ENCODE measurements at regions not wholly inside any gene's neighbourhood (a gene's known extent, or its start where the extent isn't known, plus 50 kb on each side); places are given as distances from the start of the nearest gene placed in this dataset.

DNA sequence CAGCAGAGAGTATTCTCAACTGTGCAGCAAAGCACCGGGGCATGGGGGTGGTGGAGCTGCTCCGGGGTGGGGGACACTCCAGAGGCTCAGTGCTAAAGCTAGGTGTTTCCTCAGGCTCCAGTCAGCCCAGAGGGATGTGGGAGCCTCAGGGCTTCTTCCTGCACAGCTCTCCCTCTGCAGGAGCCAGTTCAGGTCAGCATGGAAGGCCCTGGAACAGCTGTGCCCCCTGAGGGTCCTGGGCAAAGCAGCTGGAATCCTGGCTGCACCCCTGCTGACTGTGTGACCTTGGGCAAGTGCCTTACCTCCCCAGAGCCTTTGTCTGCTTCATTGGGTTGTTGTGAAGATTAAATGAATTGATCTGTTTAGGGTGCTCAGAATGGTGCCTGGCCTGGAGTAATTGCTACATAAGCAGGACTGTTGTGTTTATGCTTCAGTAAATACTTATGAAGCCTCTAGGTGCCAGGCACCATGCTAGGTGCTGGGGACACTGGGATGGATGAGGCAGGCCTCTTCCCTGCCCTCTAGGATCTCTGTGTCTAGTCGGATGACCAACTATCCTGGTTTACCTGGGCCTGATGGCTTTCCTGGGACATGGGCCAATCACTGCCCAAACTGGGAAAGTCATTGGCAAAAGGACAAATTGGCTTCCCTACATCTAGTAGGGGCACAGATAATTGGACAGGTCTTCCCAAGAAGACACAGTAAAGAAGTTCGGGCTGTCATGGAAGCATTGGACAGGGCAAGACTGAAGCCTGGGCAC lies 64.2 kb upstream of the LCTL start:
- H3K4me3 ChIP-seq (ENCODE audit: control insufficient read depth, low read depth, low read length): no peak overlapping the region
- TF ChIP-seq, protein P1, sequence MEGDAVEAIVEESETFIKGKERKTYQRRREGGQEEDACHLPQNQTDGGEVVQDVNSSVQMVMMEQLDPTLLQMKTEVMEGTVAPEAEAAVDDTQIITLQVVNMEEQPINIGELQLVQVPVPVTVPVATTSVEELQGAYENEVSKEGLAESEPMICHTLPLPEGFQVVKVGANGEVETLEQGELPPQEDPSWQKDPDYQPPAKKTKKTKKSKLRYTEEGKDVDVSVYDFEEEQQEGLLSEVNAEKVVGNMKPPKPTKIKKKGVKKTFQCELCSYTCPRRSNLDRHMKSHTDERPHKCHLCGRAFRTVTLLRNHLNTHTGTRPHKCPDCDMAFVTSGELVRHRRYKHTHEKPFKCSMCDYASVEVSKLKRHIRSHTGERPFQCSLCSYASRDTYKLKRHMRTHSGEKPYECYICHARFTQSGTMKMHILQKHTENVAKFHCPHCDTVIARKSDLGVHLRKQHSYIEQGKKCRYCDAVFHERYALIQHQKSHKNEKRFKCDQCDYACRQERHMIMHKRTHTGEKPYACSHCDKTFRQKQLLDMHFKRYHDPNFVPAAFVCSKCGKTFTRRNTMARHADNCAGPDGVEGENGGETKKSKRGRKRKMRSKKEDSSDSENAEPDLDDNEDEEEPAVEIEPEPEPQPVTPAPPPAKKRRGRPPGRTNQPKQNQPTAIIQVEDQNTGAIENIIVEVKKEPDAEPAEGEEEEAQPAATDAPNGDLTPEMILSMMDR (conservative IDR thresholded peaks at IDR 0.05; ENCODE audit: control insufficient read depth, insufficient read depth, low read depth, low read length): no peak
- DNase-seq (ENCODE audit: low read depth): no peak

- H3K4me3 ChIP-seq (ENCODE audit: control insufficient read depth, low read depth, low read length): no peak overlapping the region
- TF ChIP-seq, protein P1 (conservative IDR thresholded peaks at IDR 0.05; ENCODE audit: control insufficient read depth, insufficient read depth, low read depth, low read length): no peak
- no peak for DNase-seq (ENCODE audit: low read depth)
These were observed 65.1 kb upstream of the LCTL start for GRCh38 chr15:66630801-66631351.

DNA sequence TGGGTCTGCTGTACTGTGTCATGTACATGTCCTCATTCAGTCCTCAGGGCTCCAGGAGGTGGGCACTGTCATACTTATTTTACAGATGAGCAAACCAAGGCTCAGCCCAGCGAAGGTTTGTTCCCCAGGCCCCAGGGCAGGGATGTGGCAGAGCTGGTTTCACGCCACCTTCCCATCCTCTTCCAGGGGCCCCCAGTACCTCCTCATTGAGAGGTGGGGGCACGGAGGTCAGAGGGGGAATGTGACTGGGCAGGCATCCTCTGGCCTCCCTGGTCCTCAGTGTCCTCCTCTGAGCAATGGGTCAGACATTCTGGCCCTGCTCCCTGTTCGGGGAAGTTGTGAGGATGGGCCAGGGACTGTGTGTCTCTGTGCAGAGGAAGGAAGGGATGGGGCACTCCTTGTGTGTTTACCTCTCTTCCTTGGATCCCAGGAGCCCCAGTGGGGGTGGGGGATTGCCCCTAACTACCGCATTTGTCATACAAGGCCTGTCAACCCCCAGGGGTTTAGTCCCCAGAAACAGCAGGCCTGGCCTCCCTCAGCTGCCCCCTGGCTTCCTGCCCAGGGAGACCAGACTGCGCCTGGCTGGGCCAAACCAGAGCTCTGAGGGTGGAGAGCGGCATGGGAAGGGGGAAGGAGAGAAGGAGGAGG lies 65.9 kb upstream of the LCTL start:
- H3K4me3 ChIP-seq (ENCODE audit: control insufficient read depth, low read depth, low read length): no peak overlapping the region
- TF ChIP-seq, protein P1 (conservative IDR thresholded peaks at IDR 0.05; ENCODE audit: control insufficient read depth, insufficient read depth, low read depth, low read length): no peak
- DNase-seq (ENCODE audit: low read depth): no peak

GRCh38 chr15:66633041-66633937 lies 67.5 kb upstream of the LCTL start:
- no peak for DNase-seq (ENCODE audit: low read depth)
- TF ChIP-seq, protein P1 (conservative IDR thresholded peaks at IDR 0.05; ENCODE audit: control insufficient read depth, insufficient read depth, low read depth, low read length): no peak
- H3K4me3 ChIP-seq (ENCODE audit: control insufficient read depth, low read depth, low read length): no peak overlapping the region

DNA sequence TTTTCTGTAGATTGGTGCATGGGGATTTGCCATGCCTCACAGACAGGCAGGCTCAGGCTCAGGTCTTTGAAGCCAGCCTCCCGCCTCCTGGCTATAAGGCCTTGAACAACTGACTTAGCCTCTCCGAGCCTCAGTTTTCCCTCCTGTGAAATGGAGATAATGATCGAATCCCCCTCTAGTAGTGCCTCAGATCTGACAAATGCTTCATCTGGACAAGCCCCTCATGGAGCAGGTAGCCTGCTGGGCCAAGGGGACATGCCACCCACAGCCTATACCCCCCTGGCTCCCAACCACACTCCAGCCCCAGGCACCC lies 68.1 kb upstream of the LCTL start:
- DNase-seq (ENCODE audit: low read depth): no peak
- TF ChIP-seq, protein P1 (conservative IDR thresholded peaks at IDR 0.05; ENCODE audit: control insufficient read depth, insufficient read depth, low read depth, low read length): no peak
- H3K4me3 ChIP-seq (ENCODE audit: control insufficient read depth, low read depth, low read length): no peak overlapping the region

DNA sequence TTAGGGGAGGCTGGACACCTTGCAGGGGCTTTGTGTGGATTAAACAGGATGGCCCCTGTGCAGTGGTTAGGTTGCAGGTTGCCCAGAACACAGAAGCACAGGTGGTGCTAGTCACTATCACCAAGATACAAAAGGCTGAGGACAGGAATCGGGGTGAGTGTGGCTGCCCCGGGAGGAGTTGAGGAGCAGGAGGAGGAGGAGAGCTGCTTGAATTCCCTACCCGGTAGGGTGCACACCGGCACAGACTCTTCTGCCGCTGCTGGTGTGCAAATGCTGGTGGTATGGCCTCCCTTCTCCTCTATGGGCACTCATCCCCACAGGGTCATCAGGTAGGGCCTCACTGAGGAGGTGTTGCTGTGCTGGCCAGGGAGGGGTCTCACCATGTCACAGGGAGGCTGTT lies 67.5 kb upstream of the SMAD6 start:
- TF ChIP-seq, protein P1 (conservative IDR thresholded peaks at IDR 0.05; ENCODE audit: control insufficient read depth, insufficient read depth, low read depth, low read length): no peak
- no peak overlapping the region for H3K4me3 ChIP-seq (ENCODE audit: control insufficient read depth, low read depth, low read length)
- no peak for DNase-seq (ENCODE audit: low read depth)
